ENCODE measurements at regions not wholly inside any gene's neighbourhood (a gene's known extent, or its start where the extent isn't known, plus 50 kb on each side); places are given as distances from the start of the nearest gene placed in this dataset.

- H3K4me2 ChIP-seq (ENCODE audit: low read length), result no peak overlapping the region
Observed at GRCh38 chr2:14932285-14932684, 299.8 kb downstream of the LRATD1 start.

GRCh38 chr2:14933753-14934152, 301.2 kb downstream of the LRATD1 start:
- Histone ChIP-seq H3K79me2 (ENCODE audit: insufficient read depth, low read length) (no peaks in the 10 kb centered on the region), H3K4me3 (replicated peaks in 1 of 2; ENCODE audit: low read depth in 1 of 2, low read length in 2 of 2) (no peak overlapping the region), H2AFZ (ENCODE audit: low read depth, low read length, poor library complexity, severe bottlenecking) (no peak overlapping the region), H4K20me1 (ENCODE audit: insufficient read depth) (no peaks in the 10 kb centered on the region), H3K4me1 (ENCODE audit: control insufficient read depth in 1 of 2, insufficient read depth in 2 of 2, low read length in 2 of 2) (no peaks in the 10 kb centered on the region), H3K27me3 (ENCODE audit: insufficient read depth, low read length) (no peaks in the 10 kb centered on the region), H3K9me2 (ENCODE audit: insufficient read depth) (no peaks in the 10 kb centered on the region), H3K36me3 (ENCODE audit: control insufficient read depth in 1 of 2, insufficient read depth in 2 of 2, low read length in 2 of 2) (no peaks in the 10 kb centered on the region), H3K9me3 (ENCODE audit: control insufficient read depth in 1 of 2, insufficient read depth in 1 of 2, low read depth in 1 of 2, low read length in 2 of 2) (no peaks in the 10 kb centered on the region), H3K4me2 (ENCODE audit: low read length) (no peak overlapping the region), H3K9ac (ENCODE audit: low read length) (no peak overlapping the region), H3K27ac (ENCODE audit: low read depth, low read length) (no peak overlapping the region)
- POLR2A ChIA-PET, result no interaction called here
- CTCF ChIA-PET, result no interaction called here
- BruUV-seq (replicated peaks), result no TSS peak
- TF ChIP-seq MAX (IDR thresholded peaks at IDR 0.05) (no peak), ELF1 (IDR thresholded peaks at IDR 0.05; ENCODE audit: borderline replicate concordance, low read depth) (no peak), SRF (IDR thresholded peaks at IDR 0.05; ENCODE audit: low read depth) (no peak), EZH2 (IDR thresholded peaks at IDR 0.05) (no peak), SIN3A (IDR thresholded peaks at IDR 0.05; ENCODE audit: low read depth) (no peak), RAD21 (IDR thresholded peaks at IDR 0.05; ENCODE audit: low read depth) (no peak), CTCF (IDR thresholded peaks at IDR 0.05 in 2 of 3, conservative IDR thresholded peaks at IDR 0.05 in 1 of 3; ENCODE audit: borderline replicate concordance in 1 of 3, insufficient read depth in 1 of 3, low read depth in 2 of 3, low read length in 2 of 3) (no peak), POLR2A (IDR thresholded peaks at IDR 0.05; ENCODE audit: borderline replicate concordance, extremely low read depth, insufficient read depth, insufficient read length) (no peak), POLR2AphosphoS5 (IDR thresholded peaks at IDR 0.05; ENCODE audit: low read depth, low read length) (no peak), FOSL1 (IDR thresholded peaks at IDR 0.05; ENCODE audit: low read depth) (no peak), CBX3 (IDR thresholded peaks at IDR 0.05; ENCODE audit: low read depth) (no peak), ZNF274 (IDR thresholded peaks at IDR 0.05; ENCODE audit: low read depth, low read length) (no peak), JUND (IDR thresholded peaks at IDR 0.05) (no peak), TCF7L2 (IDR thresholded peaks at IDR 0.05; ENCODE audit: borderline replicate concordance, extremely low read depth, insufficient read depth, insufficient read length) (no peak)
- RAD21 ChIA-PET (ENCODE audit: low non-redundant PET in 1 of 2, low total read pairs in 2 of 2, uncharacterized antibody in 2 of 2, unreplicated experiment in 2 of 2), result no interaction called here
- no peak for DNase-seq (ENCODE audit: low read depth, low spot score)
- intact Hi-C loops (cut with micrococcal nuclease), result no loop called here
- ATAC-seq, result no peak

More at GRCh38 chr2:14932285-14932684, 299.8 kb downstream of the LRATD1 start:
- RAD21 ChIA-PET (ENCODE audit: low non-redundant PET in 1 of 2, low total read pairs in 2 of 2, uncharacterized antibody in 2 of 2, unreplicated experiment in 2 of 2), result no interaction called here
- TF ChIP-seq POLR2A (IDR thresholded peaks at IDR 0.05; ENCODE audit: borderline replicate concordance, extremely low read depth, insufficient read depth, insufficient read length) (no peak), ZNF274 (IDR thresholded peaks at IDR 0.05; ENCODE audit: low read depth, low read length) (no peak), CBX3 (IDR thresholded peaks at IDR 0.05; ENCODE audit: low read depth) (no peak), EZH2 (IDR thresholded peaks at IDR 0.05) (no peak), RAD21 (IDR thresholded peaks at IDR 0.05; ENCODE audit: low read depth) (no peak), ZFX (IDR thresholded peaks at IDR 0.05) (no peak), SIN3A (IDR thresholded peaks at IDR 0.05; ENCODE audit: low read depth) (no peak), EGR1 (IDR thresholded peaks at IDR 0.05; ENCODE audit: low read depth) (no peak), EZH2phosphoT487 (IDR thresholded peaks at IDR 0.05; ENCODE audit: borderline replicate concordance) (no peak), YY1 (IDR thresholded peaks at IDR 0.05; ENCODE audit: extremely low read depth, insufficient replicate concordance, low read depth, low read length) (no peak), SP1 (IDR thresholded peaks at IDR 0.05; ENCODE audit: low read depth) (no peak)
- ATAC-seq (no peak), DNase-seq (ENCODE audit: low read depth, low spot score) (no peak)
- intact Hi-C loops (cut with micrococcal nuclease), result no loop called here
- BruUV-seq (replicated peaks), result no TSS peak
- H2AFZ ChIP-seq (ENCODE audit: low read depth, low read length, poor library complexity, severe bottlenecking), result no peak overlapping the region
- no peaks in the 10 kb centered on the region for H3K9me3 ChIP-seq (ENCODE audit: control insufficient read depth in 1 of 2, insufficient read depth in 1 of 2, low read depth in 1 of 2, low read length in 2 of 2)
- H4K20me1 ChIP-seq (ENCODE audit: insufficient read depth), result no peaks in the 10 kb centered on the region
- H3K79me2 ChIP-seq (ENCODE audit: insufficient read depth, low read length), result no peaks in the 10 kb centered on the region
- no peak overlapping the region for H3K4me3 ChIP-seq (replicated peaks in 1 of 2; ENCODE audit: low read depth in 1 of 2, low read length in 2 of 2)
- H3K9ac ChIP-seq (ENCODE audit: low read length), result no peak overlapping the region
- H3K27me3 ChIP-seq (ENCODE audit: insufficient read depth, low read length), result no peaks in the 10 kb centered on the region
- POLR2A ChIA-PET, result no interaction called here
- CTCF ChIA-PET, result no interaction called here
- H3K27ac ChIP-seq (ENCODE audit: low read depth, low read length), result no peak overlapping the region
- no peaks in the 10 kb centered on the region for H3K36me3 ChIP-seq (ENCODE audit: control insufficient read depth in 1 of 2, insufficient read depth in 2 of 2, low read length in 2 of 2)
- no peaks in the 10 kb centered on the region for H3K9me2 ChIP-seq (ENCODE audit: insufficient read depth)
- no peaks in the 10 kb centered on the region for H3K4me1 ChIP-seq (ENCODE audit: control insufficient read depth in 1 of 2, insufficient read depth in 2 of 2, low read length in 2 of 2)
